AG09309 (cell line): ENCODE measurements at regions not wholly inside any gene's neighbourhood (a gene's known extent, or its start where the extent isn't known, plus 50 kb on each side); places are given as distances from the start of the nearest gene placed in this dataset.

ENCODE experiments used
- DNase-seq: peaks from one replicate; pipeline ENCODE4 v3.0.0-alpha.2; 2010; ENCODE audit warnings: low read depth
- H3K4me3 ChIP-seq: 2 replicates; pipeline ENCODE4 v1.5.1; 2011; ENCODE audit warnings: mild to moderate bottlenecking, low read depth, low read length, moderate library complexity; ENCODE audit not compliant: control insufficient read depth
- CTCF ChIP-seq: IDR thresholded peaks from 2 replicates; pipeline ENCODE4 v1.5.1; 2011; ENCODE audit warnings: mild to moderate bottlenecking, low read depth, low read length, inconsistent platforms; ENCODE audit not compliant: insufficient read depth, control insufficient read depth; ENCODE audit errors: missing control alignments

GRCh38 chr12:87818441-87818840 is 210.8 kb downstream of the C12orf50 start:
- no peak for TF ChIP-seq CTCF
- no peak for DNase-seq
- no peak overlapping the region for H3K4me3 ChIP-seq

GRCh38 chr12:87815771-87816585 is 213.2 kb downstream of the C12orf50 start:
- no peak overlapping the region for H3K4me3 ChIP-seq
- DNase-seq: no peak
- no peak for TF ChIP-seq CTCF

GRCh38 chr12:87814625-87815024 is 214.6 kb downstream of the C12orf50 start:
- no peak for DNase-seq
- H3K4me3 ChIP-seq: no peak overlapping the region
- no peak for TF ChIP-seq CTCF

GRCh38 chr12:87813476-87814234 is 215.5 kb downstream of the C12orf50 start:
- H3K4me3 ChIP-seq: no peak overlapping the region
- TF ChIP-seq CTCF: no peak
- no peak for DNase-seq

GRCh38 chr12:87812681-87813080 is 216.5 kb downstream of the C12orf50 start:
- DNase-seq: no peak
- H3K4me3 ChIP-seq: no peak overlapping the region
- TF ChIP-seq CTCF: no peak

- no peak for DNase-seq
- no peak overlapping the region for H3K4me3 ChIP-seq
- no peak for TF ChIP-seq CTCF
These were observed 217.2 kb downstream of the C12orf50 start for GRCh38 chr12:87812030-87812429.
